SIG-M5 treated with dmso at 0.1 percent for 504 hours (cell line): ENCODE measurements at regions not wholly inside any gene's neighbourhood (a gene's known extent, or its start where the extent isn't known, plus 50 kb on each side); places are given as distances from the start of the nearest gene placed in this dataset.
A peak's percentile ranks its signal among the peaks of the same experiment; 100 is the strongest.
"Not testable (repeated sequence)": the region's sequence is repeated elsewhere in the genome, so short reads cannot be mapped to it uniquely, and the experiment has no call there.

Experiments used
- DNase-seq: peaks from one replicate; lab custom pipeline; 2025; ENCODE audit not compliant: unreplicated experiment; lab: John Stamatoyannopoulos, UW

DNA sequence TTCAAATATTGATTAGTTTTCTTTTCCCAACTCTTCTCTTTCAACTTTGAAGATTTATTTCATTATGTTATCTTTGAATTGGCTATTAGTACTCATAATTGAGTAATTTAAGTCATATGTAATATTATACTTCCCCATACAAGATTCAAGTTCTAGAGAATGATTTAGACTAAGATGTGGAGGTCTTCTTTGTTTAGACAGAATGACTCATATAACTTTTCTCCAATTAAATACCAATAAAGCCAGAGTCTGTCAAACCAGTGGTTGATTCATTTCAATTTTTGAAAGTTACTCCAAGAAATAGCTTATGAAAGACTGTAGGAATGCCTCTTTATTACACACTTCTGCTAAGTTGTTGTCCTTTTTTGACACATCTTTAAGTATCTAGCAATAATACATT is 115.8 kb upstream of the SLC35F3 start:
- no peak for DNase-seq

DNA sequence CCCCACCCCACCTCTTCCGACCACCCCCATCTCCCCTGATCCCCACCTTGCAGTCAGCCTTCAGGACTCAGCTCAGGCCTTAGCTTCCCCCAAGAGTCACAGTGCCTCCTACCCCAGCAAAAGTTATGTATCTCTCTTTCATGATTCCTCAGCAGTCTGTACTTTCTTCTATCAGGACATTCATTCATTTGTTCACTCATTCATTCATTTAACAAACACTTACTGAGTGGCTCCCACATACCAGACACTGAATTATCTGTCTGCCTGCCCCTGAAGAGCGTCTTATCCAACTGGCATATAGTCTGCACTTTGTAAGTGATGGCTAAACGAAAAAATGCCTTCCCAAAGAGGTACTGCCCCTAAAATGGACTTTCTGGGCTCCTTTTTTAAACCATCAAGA is 114.4 kb upstream of the SLC35F3 start:
- no peak for DNase-seq

DNA sequence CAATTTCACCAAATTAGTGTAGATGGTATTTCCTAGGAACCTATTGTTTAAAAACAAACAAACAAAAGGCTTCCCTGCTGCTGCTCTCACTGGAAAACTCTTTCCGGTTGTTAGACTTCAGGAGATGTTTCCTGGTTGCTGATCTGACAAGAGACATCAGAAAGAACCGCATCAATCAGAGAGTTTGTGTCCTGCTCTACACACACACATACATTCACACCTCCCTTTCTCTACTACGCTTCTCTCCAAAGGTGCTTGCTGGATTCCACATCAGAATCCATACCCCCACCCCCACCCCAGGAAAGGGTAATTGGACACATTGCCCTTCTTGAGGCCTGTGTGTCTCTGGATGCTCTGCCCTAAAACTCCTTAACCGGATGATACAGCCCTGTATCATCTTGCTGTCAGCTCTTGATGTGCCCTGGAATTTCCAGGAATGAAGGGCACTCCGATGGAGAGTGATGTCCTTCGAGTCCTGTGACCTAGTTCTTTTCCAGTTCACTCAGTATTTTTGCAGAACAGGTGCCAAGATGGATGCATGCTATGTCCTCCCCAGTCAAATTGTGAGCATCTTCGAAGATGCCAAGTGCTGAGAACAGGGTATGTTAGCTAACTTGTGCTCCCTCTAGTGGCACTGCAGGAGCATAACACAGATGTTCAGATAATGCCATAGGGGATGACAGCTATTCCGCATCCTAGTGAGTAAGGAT is 113.7 kb upstream of the SLC35F3 start:
- DNase-seq = peak; percentile 80

DNA sequence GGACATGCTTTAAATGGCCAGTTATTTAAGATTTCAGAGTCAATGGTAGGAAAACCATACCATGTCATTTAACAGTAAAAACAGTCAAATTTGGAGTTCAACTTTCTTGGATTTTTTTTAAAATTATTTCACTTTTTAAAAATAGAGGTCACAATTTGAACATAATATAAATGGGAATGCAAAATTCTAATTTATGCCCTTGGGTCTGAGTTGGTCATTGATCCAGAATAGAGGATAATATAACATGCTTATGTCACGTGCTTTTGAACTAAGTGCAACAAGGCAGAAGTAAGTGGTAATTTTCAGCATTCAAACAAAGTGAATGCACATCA is 113.1 kb upstream of the SLC35F3 start:
- no peak for DNase-seq

DNA sequence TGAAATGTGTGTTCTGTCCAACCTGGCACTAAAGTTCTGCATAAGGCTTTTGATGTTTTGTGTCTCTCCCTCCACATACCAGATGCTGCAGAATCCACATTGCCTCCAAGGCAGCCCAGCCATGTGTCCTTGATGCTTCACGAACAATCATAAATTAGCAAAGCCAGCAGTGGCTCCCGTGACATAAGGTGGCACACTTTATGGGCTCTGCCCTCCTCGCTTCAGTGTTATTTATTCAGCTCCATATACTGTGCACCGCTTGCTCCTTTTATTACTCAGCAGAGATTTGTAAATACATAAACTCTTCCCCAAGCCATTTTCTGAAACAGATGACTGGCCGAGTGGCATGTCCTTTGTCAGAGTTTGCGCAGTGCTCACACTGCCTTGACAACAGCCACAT is 112.8 kb upstream of the SLC35F3 start:
- DNase-seq = no peak

DNA sequence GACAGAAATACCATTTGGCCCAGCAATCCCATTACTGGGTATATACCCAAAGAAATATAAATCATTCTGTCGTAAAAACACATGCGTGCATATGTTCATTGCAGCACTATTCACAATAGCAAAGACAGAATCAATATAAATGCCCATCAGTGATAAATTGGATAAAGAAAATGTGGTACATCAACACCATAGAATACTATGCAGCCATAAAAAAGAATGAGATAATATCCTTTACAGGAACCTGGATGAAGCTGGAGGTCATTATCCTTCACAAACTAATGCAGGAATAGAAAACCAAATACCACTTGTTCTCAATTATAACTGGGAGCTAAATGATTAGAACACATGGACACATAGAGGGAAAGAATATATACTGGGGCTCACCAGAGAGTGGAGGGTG is 109.6 kb upstream of the SLC35F3 start:
- DNase-seq = no peak

DNA sequence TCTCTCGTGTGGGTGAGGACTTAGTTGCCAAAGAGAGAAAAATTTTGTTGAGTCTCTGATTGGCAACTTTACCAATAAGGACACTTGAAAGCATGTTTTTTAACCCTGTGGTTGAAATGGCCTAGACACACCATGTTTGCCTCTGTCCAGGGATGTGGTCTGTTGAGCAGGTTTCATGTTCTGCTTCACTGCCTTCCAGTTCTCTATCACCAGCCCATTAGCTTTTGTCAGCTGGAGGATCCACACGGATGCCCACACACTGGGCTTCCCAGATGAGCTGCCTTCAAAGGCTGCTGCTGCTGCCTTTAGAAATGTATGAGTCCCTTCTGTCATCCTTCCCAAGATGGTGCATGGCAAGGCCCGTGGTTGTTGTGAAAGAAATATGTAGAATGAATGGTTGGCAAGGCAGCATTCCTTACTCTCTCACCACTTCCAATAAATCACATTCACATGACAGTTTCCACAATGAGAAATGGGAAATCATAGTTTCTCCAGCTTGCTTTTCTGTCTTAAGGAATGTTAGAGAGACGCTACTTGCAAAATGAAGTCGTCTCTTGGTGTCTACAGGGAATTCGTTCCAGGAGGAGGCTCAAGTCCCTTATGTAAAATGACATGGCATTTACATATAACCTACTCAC is 108.2 kb upstream of the SLC35F3 start:
- DNase-seq = no peak

DNA sequence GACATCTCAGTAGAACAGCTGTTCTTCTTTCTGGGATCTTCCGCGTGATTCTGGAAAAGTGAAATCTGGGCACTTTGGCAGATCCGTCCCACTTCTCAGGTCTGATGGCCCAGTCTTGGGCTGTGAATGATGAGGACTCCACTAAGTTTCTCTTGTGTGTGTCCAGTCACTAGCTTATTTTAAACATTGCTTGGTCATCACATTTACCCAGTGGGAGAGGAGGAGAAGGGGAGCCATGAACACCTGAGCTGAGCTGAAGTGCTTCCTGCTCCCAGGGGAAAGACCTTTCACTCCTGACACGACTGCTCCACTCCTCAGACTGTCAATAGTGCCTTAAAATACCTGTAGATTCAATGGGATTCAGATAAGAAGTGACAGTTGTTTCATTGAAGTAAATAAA is 101.9 kb upstream of the SLC35F3 start:
- no peak for DNase-seq

DNA sequence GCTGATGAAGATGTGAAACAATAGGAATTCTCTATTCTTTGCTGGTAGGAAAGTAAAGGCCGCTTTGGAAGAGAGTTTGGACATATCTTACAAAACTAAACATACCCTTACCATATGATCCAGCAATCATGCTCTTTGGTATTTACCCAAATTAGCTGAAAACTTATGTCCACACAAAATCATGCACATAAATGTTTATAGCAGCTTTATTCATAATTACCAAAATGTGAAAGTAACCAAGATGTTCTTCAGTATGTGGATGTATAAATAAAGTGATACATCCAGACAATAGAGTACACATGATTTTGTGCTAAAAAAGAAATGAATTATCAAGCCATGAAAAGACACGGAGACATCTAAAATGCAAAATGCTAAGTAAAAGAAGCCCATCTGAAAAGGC is 98.7 kb upstream of the SLC35F3 start:
- no peak for DNase-seq

DNA sequence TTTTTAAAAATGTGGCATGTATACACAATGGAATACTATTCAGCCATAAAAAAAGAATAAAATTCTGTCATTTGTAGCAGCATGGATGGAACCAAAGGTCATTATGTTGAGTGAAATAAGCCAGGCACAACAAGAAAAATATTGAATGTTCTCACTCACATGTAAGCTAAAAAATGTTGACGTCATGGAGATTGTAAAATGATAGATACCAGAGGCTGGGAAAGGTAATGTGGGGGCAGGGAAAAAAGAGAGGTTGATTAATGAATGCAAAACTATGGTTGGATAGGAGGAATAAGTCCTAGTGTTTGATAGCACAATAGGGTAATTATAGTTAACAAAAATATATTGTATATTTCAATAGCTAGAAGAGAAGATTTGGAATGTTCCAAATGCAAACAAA is 89.1 kb upstream of the SLC35F3 start:
- no peak for DNase-seq

DNA sequence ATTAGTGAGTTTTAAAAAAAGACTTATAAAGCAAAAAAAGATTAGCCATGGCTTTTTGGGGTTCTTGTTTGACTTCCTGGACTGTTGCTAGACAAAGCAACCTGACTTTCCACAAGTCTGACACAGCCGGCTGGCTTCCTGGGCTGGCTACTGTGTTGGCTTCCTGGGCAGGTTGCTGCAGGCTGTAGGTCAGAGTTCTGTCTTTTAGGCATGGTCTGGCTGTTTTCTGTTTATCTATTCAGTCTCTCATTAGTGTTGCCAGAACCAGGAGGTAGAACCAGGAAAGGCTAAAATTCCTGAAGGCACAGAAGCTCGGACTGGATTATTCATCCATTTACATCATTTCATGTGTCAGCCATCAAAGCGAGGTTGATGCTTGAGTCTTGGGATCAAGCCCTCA is 88.6 kb upstream of the SLC35F3 start:
- DNase-seq = no peak

DNA sequence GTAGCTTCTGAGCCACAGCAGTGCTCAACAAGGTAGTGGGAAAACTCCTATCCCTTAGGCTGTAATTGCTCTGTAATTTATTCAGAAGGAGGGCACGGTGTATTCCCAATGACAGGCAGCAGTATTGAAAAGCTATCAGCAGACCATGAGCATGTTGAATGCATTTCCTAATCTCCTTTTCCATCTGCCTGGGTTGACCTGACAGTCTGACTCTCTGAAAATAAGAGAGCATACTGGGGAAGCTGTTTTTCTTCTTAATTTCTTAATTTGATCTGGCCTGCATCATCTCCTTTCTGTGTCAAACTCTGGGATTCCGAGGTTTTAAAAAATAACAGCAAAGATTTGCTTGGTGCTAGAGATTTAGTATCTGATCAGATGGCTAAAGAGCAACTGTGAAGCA is 88.1 kb upstream of the SLC35F3 start:
- DNase-seq = no peak

DNA sequence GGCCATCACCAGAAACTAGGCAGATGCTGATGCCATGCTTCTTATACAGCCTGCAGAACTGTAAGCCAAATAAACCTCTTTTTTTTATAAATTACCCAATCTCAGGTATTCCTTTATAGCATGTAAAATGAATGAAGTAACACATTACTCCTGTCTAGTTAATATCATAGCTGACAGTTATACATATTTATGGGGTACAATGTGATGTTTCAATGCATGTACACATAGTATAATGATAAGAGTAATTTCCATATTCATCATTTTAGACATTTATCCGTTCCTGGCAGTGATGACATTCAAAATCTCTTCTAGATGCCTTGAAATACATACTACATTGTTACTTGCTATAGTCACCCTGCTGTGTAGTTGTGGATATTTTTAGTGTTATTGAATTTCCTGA is 85.4 kb upstream of the SLC35F3 start:
- no peak for DNase-seq

DNA sequence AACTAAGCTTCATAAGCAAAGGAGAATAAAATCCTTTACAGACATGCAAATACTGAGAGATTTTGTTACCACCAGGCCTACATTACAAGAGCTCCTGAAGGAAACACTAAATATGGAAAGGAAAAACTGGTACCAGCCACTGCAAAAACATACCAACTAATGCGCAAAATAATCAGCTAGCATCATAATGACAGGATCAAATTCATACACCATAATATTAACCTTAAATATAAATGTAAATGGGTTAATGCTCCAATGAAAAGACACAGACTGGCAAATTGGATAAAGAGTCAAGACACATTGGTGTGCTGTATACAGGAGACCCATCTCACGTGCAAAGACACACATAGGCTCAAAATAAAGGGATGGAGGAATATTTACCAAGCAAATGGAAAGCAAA is 80.3 kb upstream of the SLC35F3 start:
- not testable (repeated sequence) for DNase-seq

DNA sequence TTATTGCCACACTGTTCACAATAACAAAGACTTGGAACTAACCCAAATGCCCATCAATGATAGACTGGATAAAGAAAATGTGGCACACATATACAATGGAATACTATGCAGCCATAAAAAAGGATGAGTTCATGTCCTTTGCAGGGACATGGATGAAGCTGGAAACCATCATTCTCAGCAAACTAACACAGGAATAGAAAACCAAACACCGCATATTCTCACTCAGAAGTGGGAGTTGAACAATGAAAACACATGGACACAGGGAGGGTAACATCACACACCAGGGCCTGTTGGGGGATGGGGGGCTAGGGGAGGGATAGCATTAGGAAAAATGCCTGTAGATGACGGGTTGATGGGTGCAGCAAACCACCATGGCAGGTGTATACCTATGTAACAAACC is 76.5 kb upstream of the SLC35F3 start:
- not testable (repeated sequence) for DNase-seq

DNA sequence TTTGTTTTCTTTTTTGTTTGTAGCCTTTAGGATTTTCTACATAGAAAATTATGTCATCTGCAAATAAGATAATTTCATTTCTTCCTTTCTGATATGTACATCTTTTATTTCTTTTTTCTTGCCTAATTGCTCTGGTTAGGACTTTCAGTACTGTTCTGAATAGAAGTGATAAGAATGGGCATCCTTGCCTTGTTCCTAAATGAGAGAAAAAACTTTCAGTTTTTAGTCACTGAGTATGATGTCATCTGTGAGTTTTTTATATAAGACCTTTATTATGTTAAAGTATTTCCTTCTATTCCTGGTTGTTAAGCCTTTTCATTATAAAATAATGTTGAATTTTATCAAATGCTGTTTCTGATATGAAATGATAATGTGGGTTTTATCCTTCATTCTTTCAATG is 76.0 kb upstream of the SLC35F3 start:
- DNase-seq = no peak

DNA sequence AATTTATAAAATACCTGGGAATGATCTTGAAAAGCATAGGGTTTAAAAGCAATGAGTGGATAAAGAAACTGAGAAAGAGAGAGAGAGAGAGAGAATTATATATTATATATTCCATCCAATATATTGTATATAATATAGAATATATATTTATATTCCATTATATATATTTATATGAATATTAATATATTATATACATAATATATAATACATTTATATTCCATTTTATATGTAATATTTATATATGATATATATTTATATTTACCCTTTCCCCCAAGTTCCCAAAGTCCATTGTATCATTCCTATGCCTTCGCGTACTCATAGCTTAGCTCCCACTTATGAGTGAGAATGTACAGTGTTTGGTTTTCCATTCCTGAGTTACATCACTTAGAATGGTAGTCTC is 69.9 kb upstream of the SLC35F3 start:
- DNase-seq = no peak

DNA sequence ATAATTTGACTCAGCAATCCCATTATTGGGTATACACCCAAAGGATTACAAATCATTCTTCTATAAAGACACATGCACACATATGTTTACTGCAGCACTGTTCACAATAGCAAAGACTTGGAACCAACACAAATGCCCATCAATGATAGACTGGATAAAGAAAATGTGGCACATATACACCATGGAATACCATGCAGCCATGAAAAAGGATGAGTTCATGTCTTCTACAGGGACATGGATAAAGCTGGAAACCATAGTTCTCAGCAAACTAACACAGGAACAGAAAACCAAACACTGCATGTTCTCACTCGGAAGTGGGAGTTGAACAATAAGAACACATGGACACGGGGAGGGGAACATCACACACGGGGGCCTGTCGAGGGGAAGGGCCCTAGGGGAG is 66.3 kb upstream of the SLC35F3 start:
- not testable (repeated sequence) for DNase-seq

DNA sequence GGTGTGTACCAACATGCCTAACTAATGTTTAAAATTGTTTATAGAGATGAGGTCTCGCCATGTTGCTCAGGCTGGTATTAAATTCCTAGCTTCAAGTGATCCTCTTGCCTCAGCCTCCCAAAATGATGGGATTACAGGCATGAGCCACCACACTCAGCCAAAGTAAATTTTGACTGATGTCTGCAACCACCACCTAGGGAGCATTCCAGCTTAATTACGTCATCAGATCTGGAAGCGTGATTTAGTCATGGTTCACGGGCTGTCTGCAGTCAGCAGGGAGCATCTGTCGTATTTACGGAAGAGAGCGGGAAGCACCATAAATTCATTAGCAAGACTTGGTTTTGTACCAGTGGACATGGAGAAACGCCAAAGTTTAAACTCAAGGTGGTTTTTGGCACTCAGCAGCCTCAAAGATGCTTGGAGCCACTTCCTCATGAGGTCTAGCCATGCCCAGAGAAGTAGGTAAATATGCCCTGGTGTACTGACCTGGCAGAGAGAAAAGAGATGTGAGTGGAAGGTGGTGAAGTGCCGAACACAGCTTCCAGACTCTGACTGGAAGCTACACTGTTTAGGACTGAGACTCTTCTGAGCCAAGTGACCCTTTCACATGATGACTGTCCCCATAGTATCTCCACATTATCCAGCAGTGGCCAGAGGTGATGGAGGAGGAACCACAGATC is 60.8 kb upstream of the SLC35F3 start:
- no peak for DNase-seq

DNA sequence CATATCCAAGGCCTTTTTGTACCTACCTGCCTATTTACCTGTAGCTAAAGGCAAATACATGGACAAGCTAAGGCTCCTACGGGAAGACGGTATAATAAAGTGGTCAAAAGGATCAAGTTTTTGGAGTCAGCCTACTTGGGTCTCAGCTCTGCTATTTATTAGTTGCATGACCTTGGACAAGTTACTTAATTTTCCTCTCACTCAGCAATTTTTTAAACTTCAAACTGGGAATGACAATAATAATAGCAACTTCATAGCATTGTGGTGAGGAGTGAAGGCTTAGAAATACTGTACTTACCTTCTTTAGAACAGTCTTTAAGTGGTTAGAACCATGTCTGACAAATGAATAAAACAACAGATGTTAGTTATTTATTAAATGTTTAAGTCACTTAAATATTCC is 60.2 kb upstream of the SLC35F3 start:
- DNase-seq = no peak

DNA sequence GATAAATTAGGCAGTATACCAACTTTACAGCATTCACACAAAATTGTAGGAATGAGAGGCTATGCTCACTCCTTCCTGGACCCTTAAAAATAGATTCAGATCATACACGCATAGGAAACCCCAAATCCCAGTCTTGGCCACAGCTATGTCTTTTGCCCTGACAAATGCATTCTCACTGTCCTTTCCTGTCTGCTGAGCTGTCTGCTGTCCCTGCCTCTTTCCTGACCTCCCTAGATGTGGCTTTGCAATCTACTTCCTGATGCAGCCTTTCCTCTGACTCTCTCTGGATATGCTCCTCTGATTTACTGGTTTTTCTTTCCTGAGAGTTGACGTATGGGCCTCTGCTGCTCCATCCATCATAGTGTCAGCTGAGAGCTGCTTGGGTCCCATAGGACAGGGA is 59.8 kb upstream of the SLC35F3 start:
- no peak for DNase-seq
